IPS DF 6.9 (cell line): ENCODE measurements at regions not wholly inside any gene's neighbourhood (a gene's known extent, or its start where the extent isn't known, plus 50 kb on each side); places are given as distances from the start of the nearest gene placed in this dataset.

Experiments
- DNase-seq: peaks from one replicate; pipeline ENCODE4 v3.0.0-alpha.2; 2013; ENCODE audit warnings: low read depth, low spot score
- H3K27ac ChIP-seq: one replicate; pipeline ENCODE4 v1.5.1; 2013; ENCODE audit warnings: low read length, control low read depth
- H3K27me3 ChIP-seq: 2 replicates; pipeline ENCODE4 v1.6.1; 2013; ENCODE audit warnings: mild to moderate bottlenecking, low read length; ENCODE audit not compliant: control insufficient read depth, insufficient read depth
- H3K36me3 ChIP-seq: 2 replicates; pipeline ENCODE4 v1.6.1; 2013; ENCODE audit warnings: low read length; ENCODE audit not compliant: control insufficient read depth, insufficient read depth
- H3K4me1 ChIP-seq: 2 replicates; pipeline ENCODE4 v1.6.1; 2013; ENCODE audit warnings: low read length; ENCODE audit not compliant: control insufficient read depth, insufficient read depth
- H3K4me3 ChIP-seq: 2 replicates; pipeline ENCODE4 v1.5.1; 2013; ENCODE audit warnings: mild to moderate bottlenecking, low read length
- H3K9me3 ChIP-seq: 2 replicates; pipeline ENCODE4 v1.6.1; 2013; ENCODE audit warnings: low read length, inconsistent platforms; ENCODE audit not compliant: control insufficient read depth, insufficient read depth
- WGBS: extraction: QIAGEN DNeasy Blood & Tissue Kit; methylation state at CpG from one replicate; pipeline ENCODE4 v1.1.7; 2013; ENCODE audit warnings: mixed read lengths, missing lambda C conversion rate; ENCODE audit not compliant: insufficient read length, insufficient coverage; 5-methylcytosine and 5-hydroxymethylcytosine counted together

- no peak for DNase-seq
- H3K4me3 ChIP-seq: no peak overlapping the region
- no peaks in the 10 kb centered on the region for H3K36me3 ChIP-seq
- no peak overlapping the region for H3K27ac ChIP-seq
- no CpG with 5 or more reads among the region's 1 CpG for WGBS
- no peaks in the 10 kb centered on the region for H3K9me3 ChIP-seq
- no peaks in the 10 kb centered on the region for H3K27me3 ChIP-seq
- no peaks in the 10 kb centered on the region for H3K4me1 ChIP-seq
Observed at GRCh38 chr4:157768419-157768818, 404.4 kb downstream of the GASK1B start.

- Histone ChIP-seq H3K36me3 (no peaks in the 10 kb centered on the region), H3K27ac (no peak overlapping the region), H3K4me1 (no peaks in the 10 kb centered on the region), H3K27me3 (no peaks in the 10 kb centered on the region), H3K4me3 (no peak overlapping the region), H3K9me3 (no peaks in the 10 kb centered on the region)
- WGBS: no CpG with 5 or more reads among the region's 1 CpG
- no peak for DNase-seq
Observed at GRCh38 chr4:157763490-157763889, 409.3 kb downstream of the GASK1B start.

- no peaks in the 10 kb centered on the region for H3K36me3 ChIP-seq
- no CpG with 5 or more reads among the region's 2 CpGs for WGBS
- no peaks in the 10 kb centered on the region for H3K27me3 ChIP-seq
- H3K4me3 ChIP-seq: no peak overlapping the region
- H3K9me3 ChIP-seq: no peaks in the 10 kb centered on the region
- DNase-seq: no peak
- no peak overlapping the region for H3K27ac ChIP-seq
- no peaks in the 10 kb centered on the region for H3K4me1 ChIP-seq
Observed at GRCh38 chr4:157754410-157754809, 418.4 kb downstream of the GASK1B start.

- H3K9me3 ChIP-seq: no peaks in the 10 kb centered on the region; the same call in 1 of the 2 replicates
- DNase-seq: no peak
- WGBS: 100% methylated on average over 1 of the region's 2 CpGs
- H3K36me3 ChIP-seq: no peaks in the 10 kb centered on the region
- H3K4me1 ChIP-seq: no peaks in the 10 kb centered on the region
- no peak overlapping the region for H3K4me3 ChIP-seq
- H3K27me3 ChIP-seq: no peaks in the 10 kb centered on the region
- H3K27ac ChIP-seq: no peak overlapping the region
Observed at GRCh38 chr4:157751631-157752030, 421.2 kb downstream of the GASK1B start.

- no peaks in the 10 kb centered on the region for H3K9me3 ChIP-seq
- no CpG with 5 or more reads among the region's 1 CpG for WGBS
- no peaks in the 10 kb centered on the region for H3K4me1 ChIP-seq
- H3K27me3 ChIP-seq: no peaks in the 10 kb centered on the region
- H3K4me3 ChIP-seq: no peak overlapping the region
- H3K27ac ChIP-seq: no peak overlapping the region
- no peak for DNase-seq
- H3K36me3 ChIP-seq: no peaks in the 10 kb centered on the region
Observed at GRCh38 chr4:157741642-157742041, 431.2 kb downstream of the GASK1B start.

GRCh38 chr4:157739242-157739641 lies 433.6 kb downstream of the GASK1B start:
- H3K4me1 ChIP-seq: no peaks in the 10 kb centered on the region
- no peak overlapping the region for H3K27ac ChIP-seq
- no peak for DNase-seq
- no peaks in the 10 kb centered on the region for H3K27me3 ChIP-seq
- H3K4me3 ChIP-seq: no peak overlapping the region
- H3K9me3 ChIP-seq: no peaks in the 10 kb centered on the region
- WGBS: no CpG with 5 or more reads among the region's 2 CpGs
- no peaks in the 10 kb centered on the region for H3K36me3 ChIP-seq

GRCh38 chr4:157728215-157728614 lies 444.6 kb downstream of the GASK1B start:
- Histone ChIP-seq H3K9me3 (no peaks in the 10 kb centered on the region), H3K4me3 (no peak overlapping the region), H3K36me3 (no peaks in the 10 kb centered on the region), H3K4me1 (no peaks in the 10 kb centered on the region), H3K27ac (no peak overlapping the region), H3K27me3 (no peaks in the 10 kb centered on the region)
- no CpG with 5 or more reads among the region's 3 CpGs for WGBS
- DNase-seq: no peak

- WGBS: no CpG with 5 or more reads among the region's 2 CpGs
- H3K27me3 ChIP-seq: no peaks in the 10 kb centered on the region
- DNase-seq: no peak
- no peak overlapping the region for H3K4me3 ChIP-seq
- no peak overlapping the region for H3K27ac ChIP-seq
- H3K4me1 ChIP-seq: no peaks in the 10 kb centered on the region
- no peaks in the 10 kb centered on the region for H3K36me3 ChIP-seq
- no peaks in the 10 kb centered on the region for H3K9me3 ChIP-seq
Observed at GRCh38 chr4:157727163-157727562, 445.7 kb downstream of the GASK1B start.

GRCh38 chr4:157722146-157722545 lies 450.7 kb downstream of the GASK1B start:
- H3K36me3 ChIP-seq: no peaks in the 10 kb centered on the region
- H3K9me3 ChIP-seq: no peaks in the 10 kb centered on the region
- H3K4me1 ChIP-seq: no peaks in the 10 kb centered on the region
- H3K27ac ChIP-seq: no peak overlapping the region
- DNase-seq: no peak
- H3K27me3 ChIP-seq: no peaks in the 10 kb centered on the region
- H3K4me3 ChIP-seq: no peak overlapping the region

GRCh38 chr4:157713342-157713741 lies 459.5 kb downstream of the GASK1B start:
- Histone ChIP-seq H3K4me1 (no peaks in the 10 kb centered on the region), H3K36me3 (no peaks in the 10 kb centered on the region), H3K4me3 (no peak overlapping the region), H3K27me3 (no peaks in the 10 kb centered on the region), H3K27ac (no peak overlapping the region), H3K9me3 (no peaks in the 10 kb centered on the region)
- DNase-seq: no peak
- no CpG with 5 or more reads among the region's 4 CpGs for WGBS

- H3K4me3 ChIP-seq: no peak overlapping the region
- no CpG with 5 or more reads among the region's 2 CpGs for WGBS
- no peaks in the 10 kb centered on the region for H3K4me1 ChIP-seq
- H3K27ac ChIP-seq: no peak overlapping the region
- no peaks in the 10 kb centered on the region for H3K36me3 ChIP-seq
- DNase-seq: no peak
- no peaks in the 10 kb centered on the region for H3K9me3 ChIP-seq
- H3K27me3 ChIP-seq: no peaks in the 10 kb centered on the region
Observed at GRCh38 chr4:157706155-157706554, 466.7 kb downstream of the GASK1B start.
